ENCODE measurements at regions not wholly inside any gene's neighbourhood (a gene's known extent, or its start where the extent isn't known, plus 50 kb on each side); places are given as distances from the start of the nearest gene placed in this dataset.

DNA sequence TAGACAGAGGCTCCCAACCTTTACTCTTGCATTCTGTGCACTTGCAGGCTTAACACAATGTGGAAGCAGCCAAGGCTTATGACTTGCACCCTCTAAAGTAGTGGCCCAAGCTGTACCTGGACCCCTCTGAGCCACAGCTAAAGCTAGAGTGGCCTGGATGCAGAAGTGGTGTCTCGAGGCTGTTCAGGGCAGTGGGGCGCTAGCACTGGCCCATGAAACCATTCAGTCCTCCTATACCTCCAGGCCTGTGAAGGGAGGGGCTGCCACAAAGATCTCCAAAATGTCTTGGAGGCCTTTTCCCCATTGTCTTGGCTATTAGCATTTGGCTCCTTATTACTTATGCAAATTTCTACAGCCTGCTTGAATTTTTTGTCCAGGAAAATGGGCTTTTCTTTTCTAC is 207.7 kb downstream of the OSR1 start:
- H3K4me3 ChIP-seq (ENCODE audit: low read length): no peak overlapping the region
- no peaks in the 10 kb centered on the region for H3K27me3 ChIP-seq (ENCODE audit: insufficient read depth, low read depth, low read length)
- no peak overlapping the region for H3K27ac ChIP-seq (ENCODE audit: low read length)
- no peaks in the 10 kb centered on the region for H3K9me2 ChIP-seq (ENCODE audit: insufficient read depth, low read length)
- no peaks in the 10 kb centered on the region for H3K36me3 ChIP-seq (ENCODE audit: insufficient read depth, low read length)
- no peaks in the 10 kb centered on the region for H3F3A ChIP-seq (ENCODE audit: insufficient read depth, low read length, poor library complexity, severe bottlenecking)
- no peaks in the 10 kb centered on the region for H4K20me1 ChIP-seq (ENCODE audit: insufficient read depth)
- no peak overlapping the region for H2AFZ ChIP-seq (ENCODE audit: low read depth, low read length)
- TF ChIP-seq EZH2 (IDR thresholded peaks at IDR 0.05; ENCODE audit: borderline replicate concordance, insufficient read depth, low read length, poor library complexity, severe bottlenecking): no peak
- TF ChIP-seq, protein P1, sequence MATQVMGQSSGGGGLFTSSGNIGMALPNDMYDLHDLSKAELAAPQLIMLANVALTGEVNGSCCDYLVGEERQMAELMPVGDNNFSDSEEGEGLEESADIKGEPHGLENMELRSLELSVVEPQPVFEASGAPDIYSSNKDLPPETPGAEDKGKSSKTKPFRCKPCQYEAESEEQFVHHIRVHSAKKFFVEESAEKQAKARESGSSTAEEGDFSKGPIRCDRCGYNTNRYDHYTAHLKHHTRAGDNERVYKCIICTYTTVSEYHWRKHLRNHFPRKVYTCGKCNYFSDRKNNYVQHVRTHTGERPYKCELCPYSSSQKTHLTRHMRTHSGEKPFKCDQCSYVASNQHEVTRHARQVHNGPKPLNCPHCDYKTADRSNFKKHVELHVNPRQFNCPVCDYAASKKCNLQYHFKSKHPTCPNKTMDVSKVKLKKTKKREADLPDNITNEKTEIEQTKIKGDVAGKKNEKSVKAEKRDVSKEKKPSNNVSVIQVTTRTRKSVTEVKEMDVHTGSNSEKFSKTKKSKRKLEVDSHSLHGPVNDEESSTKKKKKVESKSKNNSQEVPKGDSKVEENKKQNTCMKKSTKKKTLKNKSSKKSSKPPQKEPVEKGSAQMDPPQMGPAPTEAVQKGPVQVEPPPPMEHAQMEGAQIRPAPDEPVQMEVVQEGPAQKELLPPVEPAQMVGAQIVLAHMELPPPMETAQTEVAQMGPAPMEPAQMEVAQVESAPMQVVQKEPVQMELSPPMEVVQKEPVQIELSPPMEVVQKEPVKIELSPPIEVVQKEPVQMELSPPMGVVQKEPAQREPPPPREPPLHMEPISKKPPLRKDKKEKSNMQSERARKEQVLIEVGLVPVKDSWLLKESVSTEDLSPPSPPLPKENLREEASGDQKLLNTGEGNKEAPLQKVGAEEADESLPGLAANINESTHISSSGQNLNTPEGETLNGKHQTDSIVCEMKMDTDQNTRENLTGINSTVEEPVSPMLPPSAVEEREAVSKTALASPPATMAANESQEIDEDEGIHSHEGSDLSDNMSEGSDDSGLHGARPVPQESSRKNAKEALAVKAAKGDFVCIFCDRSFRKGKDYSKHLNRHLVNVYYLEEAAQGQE (IDR thresholded peaks at IDR 0.05; ENCODE audit: borderline replicate concordance): no peak
- TF ChIP-seq TAF1 (IDR thresholded peaks at IDR 0.05; ENCODE audit: low read depth): no peak
- no peak for TF ChIP-seq POLR2AphosphoS5 (IDR thresholded peaks at IDR 0.05)
- TF ChIP-seq, protein P2, sequence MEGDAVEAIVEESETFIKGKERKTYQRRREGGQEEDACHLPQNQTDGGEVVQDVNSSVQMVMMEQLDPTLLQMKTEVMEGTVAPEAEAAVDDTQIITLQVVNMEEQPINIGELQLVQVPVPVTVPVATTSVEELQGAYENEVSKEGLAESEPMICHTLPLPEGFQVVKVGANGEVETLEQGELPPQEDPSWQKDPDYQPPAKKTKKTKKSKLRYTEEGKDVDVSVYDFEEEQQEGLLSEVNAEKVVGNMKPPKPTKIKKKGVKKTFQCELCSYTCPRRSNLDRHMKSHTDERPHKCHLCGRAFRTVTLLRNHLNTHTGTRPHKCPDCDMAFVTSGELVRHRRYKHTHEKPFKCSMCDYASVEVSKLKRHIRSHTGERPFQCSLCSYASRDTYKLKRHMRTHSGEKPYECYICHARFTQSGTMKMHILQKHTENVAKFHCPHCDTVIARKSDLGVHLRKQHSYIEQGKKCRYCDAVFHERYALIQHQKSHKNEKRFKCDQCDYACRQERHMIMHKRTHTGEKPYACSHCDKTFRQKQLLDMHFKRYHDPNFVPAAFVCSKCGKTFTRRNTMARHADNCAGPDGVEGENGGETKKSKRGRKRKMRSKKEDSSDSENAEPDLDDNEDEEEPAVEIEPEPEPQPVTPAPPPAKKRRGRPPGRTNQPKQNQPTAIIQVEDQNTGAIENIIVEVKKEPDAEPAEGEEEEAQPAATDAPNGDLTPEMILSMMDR (IDR thresholded peaks at IDR 0.05; ENCODE audit: poor library complexity, severe bottlenecking): no peak
- no peak for TF ChIP-seq MXI1 (conservative IDR thresholded peaks at IDR 0.05; ENCODE audit: poor library complexity, severe bottlenecking)
- no peak for TF ChIP-seq EP300 (conservative IDR thresholded peaks at IDR 0.05; ENCODE audit: poor library complexity, severe bottlenecking)
- no peak for TF ChIP-seq RAD21 (conservative IDR thresholded peaks at IDR 0.05)
- no peak for TF ChIP-seq SMC3 (conservative IDR thresholded peaks at IDR 0.05; ENCODE audit: poor library complexity)
- no peak overlapping the region for H3K9ac ChIP-seq (ENCODE audit: low read length)
- no peaks in the 10 kb centered on the region for H3K79me2 ChIP-seq (replicated peaks; ENCODE audit: insufficient read depth, low read length)
- H3K4me2 ChIP-seq (ENCODE audit: low read length): no peak overlapping the region
- peaks cover 4% of the 10 kb centered on the region for H3K9me3 ChIP-seq (ENCODE audit: low read length)

- Histone ChIP-seq H3K36me3 (ENCODE audit: insufficient read depth, low read length) (no peaks in the 10 kb centered on the region), H3K4me2 (ENCODE audit: low read length) (no peak overlapping the region), H3K27me3 (ENCODE audit: insufficient read depth, low read depth, low read length) (no peaks in the 10 kb centered on the region), H3K9me2 (ENCODE audit: insufficient read depth, low read length) (no peaks in the 10 kb centered on the region), H3K9me3 (ENCODE audit: low read length) (peaks cover 4% of the 10 kb centered on the region), H2AFZ (ENCODE audit: low read depth, low read length) (no peak overlapping the region), H3K4me3 (ENCODE audit: low read length) (no peak overlapping the region), H3K9ac (ENCODE audit: low read length) (no peak overlapping the region), H3K79me2 (replicated peaks; ENCODE audit: insufficient read depth, low read length) (no peaks in the 10 kb centered on the region), H4K20me1 (ENCODE audit: insufficient read depth) (no peaks in the 10 kb centered on the region), H3F3A (ENCODE audit: insufficient read depth, low read length, poor library complexity, severe bottlenecking) (no peaks in the 10 kb centered on the region), H3K27ac (ENCODE audit: low read length) (no peak overlapping the region)
- TF ChIP-seq, protein P1 (IDR thresholded peaks at IDR 0.05; ENCODE audit: borderline replicate concordance): no peak
- TF ChIP-seq MXI1 (conservative IDR thresholded peaks at IDR 0.05; ENCODE audit: poor library complexity, severe bottlenecking): no peak
- TF ChIP-seq EP300 (conservative IDR thresholded peaks at IDR 0.05; ENCODE audit: poor library complexity, severe bottlenecking): no peak
These were observed 211.6 kb downstream of the OSR1 start for GRCh38 chr2:19146867-19147266.

Data from neural cell (in vitro differentiated cells).